Spleen (tissue), 11 donors: ENCODE measurements at regions not wholly inside any gene's neighbourhood (a gene's known extent, or its start where the extent isn't known, plus 50 kb on each side); places are given as distances from the start of the nearest gene placed in this dataset.

Source experiments
- DNase-seq: peaks from one replicate; pipeline ENCODE4 v3.0.0-alpha.2; 2020
- H3K27ac ChIP-seq, 8 donors: fragments of 200-600 bp; sonication (generic) in 7 of 8; 1 replicate in 4 of 8; 2 replicates in 4 of 8; pipeline versions ENCODE4 v1.5.0 to v1.8.0; 2016 to 2021; ENCODE audit warnings: inconsistent platforms in 4 of 8, mild to moderate bottlenecking in 4 of 8, moderate library complexity in 1 of 8
- H3K27me3 ChIP-seq, 7 donors: fragments of 200-600 bp; sonication (generic) in 6 of 7; replicated peaks in 1 of 7; 1 replicate in 4 of 7; 2 replicates in 3 of 7; pipeline versions ENCODE4 v1.5.0 to v1.8.0; 2016 to 2021; ENCODE audit warnings: inconsistent platforms in 3 of 7, mild to moderate bottlenecking in 1 of 7
- H3K36me3 ChIP-seq, 6 donors: fragments of 200-600 bp; sonication (generic) in 5 of 6; 1 replicate in 4 of 6; 2 replicates in 2 of 6; pipeline versions ENCODE4 v1.5.0 to v1.8.0; 2016 to 2021; ENCODE audit warnings: inconsistent platforms in 2 of 6
- H3K4me1 ChIP-seq, 6 donors: fragments of 200-600 bp; sonication (generic) in 5 of 6; 1 replicate in 3 of 6; 2 replicates in 3 of 6; pipeline versions ENCODE4 v1.5.0 to v1.8.0; 2016 to 2021; ENCODE audit warnings: inconsistent platforms in 3 of 6
- H3K4me3 ChIP-seq, 8 donors: fragments of 200-600 bp; sonication (generic) in 7 of 8; 1 replicate in 4 of 8; 2 replicates in 4 of 8; pipeline versions ENCODE4 v1.5.0 to v1.8.0; 2016 to 2021; ENCODE audit warnings: inconsistent platforms in 4 of 8, mild to moderate bottlenecking in 4 of 8, moderate library complexity in 2 of 8
- H3K9me3 ChIP-seq, 8 donors: fragments of 200-600 bp; sonication (generic) in 7 of 8; 1 replicate in 4 of 8; 2 replicates in 4 of 8; pipeline versions ENCODE4 v1.5.0 to v1.8.0; 2016 to 2021; ENCODE audit warnings: inconsistent platforms in 4 of 8
- POLR2A ChIP-seq, 3 donors: fragments of 450-650 bp; IDR thresholded peaks; one replicate each; pipeline ENCODE4 v1.5.1; 2017; ENCODE audit warnings: antibody characterized with exemption in 3 of 3, mild to moderate bottlenecking in 1 of 3
- POLR2AphosphoS5 ChIP-seq, 3 donors: sonication (generic); formaldehyde crosslinking; IDR thresholded peaks; one replicate each; pipeline ENCODE4 v1.5.1; 2017; ENCODE audit warnings: antibody characterized with exemption in 3 of 3
- WGBS, 5 donors: extraction: QIAGEN DNeasy Blood & Tissue Kit in 3 of 5; methylation state at CpG; one replicate each; pipeline versions ENCODE4 v1.1.5 to v1.1.7; 2013 to 2018; 5-methylcytosine and 5-hydroxymethylcytosine counted together
- intact Hi-C: fragments of 100-400 bp; cut with DNase I; formaldehyde crosslinking; loops from one replicate; pipeline ENCODE4 v1.15.0; 2023; ENCODE audit warnings: low total_unique reads
- TF ChIP-seq, protein P1 (sequence below), 11 experiments: fragments of 200-600 bp in 7 of 11; fragments of 450-650 bp in 4 of 11; sonication (generic) in 4 of 11; IDR thresholded peaks in 8 of 11; conservative IDR thresholded peaks in 3 of 11; 1 replicate in 7 of 11; 2 replicates in 4 of 11; pipeline versions ENCODE4 v1.4.0 to v1.8.0; 2016 to 2021; ENCODE audit warnings: antibody characterized with exemption in 11 of 11, inconsistent platforms in 4 of 11, mild to moderate bottlenecking in 1 of 11
- donor health status: healthy with polysubstance abuse.
- donor health status: DM: no; HTN: no; CAD: no; lungs with moderate emphysema.
- donor health status: DM: no; HTN: no; CAD: no.
- donor health status: Bipolar disorder and iron deficiency.
- donor health status: healthy.
- donor health status: DM: no; HTN: no; CAD: no.
- donor health status: DM: yes; HTN: yes; CAD: no.

- Histone ChIP-seq H3K4me3 (no peak overlapping the region), H3K27me3 (no peaks in the 10 kb centered on the region)
Measured at GRCh38 chr14:65243766-65244442, 141.6 kb upstream of the MAX start.

GRCh38 chr14:65249471-65250161 is 147.3 kb upstream of the MAX start:
- H3K36me3 ChIP-seq = no peaks in the 10 kb centered on the region
- H3K4me3 ChIP-seq = no peak overlapping the region
- H3K4me1 ChIP-seq = no peaks in the 10 kb centered on the region
- 75 to 93% (median 84%) methylated on average over 4 to 5 of the region's 5 CpGs for WGBS, 5 donors
- TF ChIP-seq POLR2A (IDR thresholded peaks at IDR 0.05) (no peak), POLR2AphosphoS5 (IDR thresholded peaks at IDR 0.05) (no peak)
- TF ChIP-seq, protein P1, sequence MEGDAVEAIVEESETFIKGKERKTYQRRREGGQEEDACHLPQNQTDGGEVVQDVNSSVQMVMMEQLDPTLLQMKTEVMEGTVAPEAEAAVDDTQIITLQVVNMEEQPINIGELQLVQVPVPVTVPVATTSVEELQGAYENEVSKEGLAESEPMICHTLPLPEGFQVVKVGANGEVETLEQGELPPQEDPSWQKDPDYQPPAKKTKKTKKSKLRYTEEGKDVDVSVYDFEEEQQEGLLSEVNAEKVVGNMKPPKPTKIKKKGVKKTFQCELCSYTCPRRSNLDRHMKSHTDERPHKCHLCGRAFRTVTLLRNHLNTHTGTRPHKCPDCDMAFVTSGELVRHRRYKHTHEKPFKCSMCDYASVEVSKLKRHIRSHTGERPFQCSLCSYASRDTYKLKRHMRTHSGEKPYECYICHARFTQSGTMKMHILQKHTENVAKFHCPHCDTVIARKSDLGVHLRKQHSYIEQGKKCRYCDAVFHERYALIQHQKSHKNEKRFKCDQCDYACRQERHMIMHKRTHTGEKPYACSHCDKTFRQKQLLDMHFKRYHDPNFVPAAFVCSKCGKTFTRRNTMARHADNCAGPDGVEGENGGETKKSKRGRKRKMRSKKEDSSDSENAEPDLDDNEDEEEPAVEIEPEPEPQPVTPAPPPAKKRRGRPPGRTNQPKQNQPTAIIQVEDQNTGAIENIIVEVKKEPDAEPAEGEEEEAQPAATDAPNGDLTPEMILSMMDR (IDR thresholded peaks at IDR 0.05 in 8 of 11, conservative IDR thresholded peaks at IDR 0.05 in 3 of 11) = no peak
- H3K27ac ChIP-seq = no peak overlapping the region
- no peaks in the 10 kb centered on the region for H3K9me3 ChIP-seq
- DNase-seq = no peak
- no peaks in the 10 kb centered on the region for H3K27me3 ChIP-seq
- intact Hi-C loops = no loop called here

More at GRCh38 chr14:65243766-65244442, 141.6 kb upstream of the MAX start:
- intact Hi-C loops = no loop called here
- no peaks in the 10 kb centered on the region for H3K36me3 ChIP-seq
- peaks cover 0 to 18% (median 0%) of the 10 kb centered on the region in 6 donors for H3K4me1 ChIP-seq
- no peak for DNase-seq
- H3K27ac ChIP-seq = no peak overlapping the region
- H3K9me3 ChIP-seq = no peaks in the 10 kb centered on the region
- 62 to 69% (median 67%) methylated on average over 7 of the region's 7 CpGs for WGBS, 5 donors
- TF ChIP-seq POLR2A (IDR thresholded peaks at IDR 0.05) = no peak

DNA sequence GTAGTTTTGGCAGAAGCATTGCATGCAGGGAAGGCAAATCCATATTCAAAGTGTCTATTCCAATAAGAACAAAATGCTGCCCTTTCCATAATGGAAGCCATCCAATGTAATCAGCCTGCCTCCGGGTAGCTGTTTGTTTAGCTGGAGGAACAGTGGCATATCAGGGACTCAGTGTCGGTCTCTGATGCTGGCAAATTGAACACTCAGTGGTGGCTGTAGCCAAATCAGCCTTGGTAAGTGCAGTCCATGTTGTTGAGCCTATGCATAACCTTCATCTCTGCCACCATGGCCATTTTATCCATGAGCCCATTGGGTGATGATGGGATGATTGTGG is 147.8 kb upstream of the MAX start:
- DNase-seq = no peak

GRCh38 chr14:65251213-65251612 is 148.9 kb upstream of the MAX start:
- TF ChIP-seq POLR2AphosphoS5 (IDR thresholded peaks at IDR 0.05) = no peak
- TF ChIP-seq, protein P1 (IDR thresholded peaks at IDR 0.05 in 8 of 11, conservative IDR thresholded peaks at IDR 0.05 in 3 of 11) = no peak
- no peak for TF ChIP-seq POLR2A (IDR thresholded peaks at IDR 0.05)

More for the DNA sequence above, 147.8 kb upstream of the MAX start:
- intact Hi-C loops = no loop called here
- Histone ChIP-seq H3K27me3 (no peaks in the 10 kb centered on the region), H3K27ac (no peak overlapping the region), H3K4me1 (no peaks in the 10 kb centered on the region), H3K36me3 (no peaks in the 10 kb centered on the region), H3K4me3 (no peak overlapping the region), H3K9me3 (no peaks in the 10 kb centered on the region)
- WGBS, 5 donors = 63 to 100% (median 95%) methylated on average over 1 to 2 of the region's 2 CpGs
- TF ChIP-seq, protein P1 (IDR thresholded peaks at IDR 0.05 in 8 of 11, conservative IDR thresholded peaks at IDR 0.05 in 3 of 11) = no peak
- TF ChIP-seq POLR2A (IDR thresholded peaks at IDR 0.05) = no peak
- TF ChIP-seq POLR2AphosphoS5 (IDR thresholded peaks at IDR 0.05) = no peak

More at GRCh38 chr14:65251213-65251612, 148.9 kb upstream of the MAX start:
- H3K27ac ChIP-seq = no peak overlapping the region
- no peaks in the 10 kb centered on the region for H3K4me1 ChIP-seq
- H3K4me3 ChIP-seq = no peak overlapping the region
- intact Hi-C loops = no loop called here
- no peaks in the 10 kb centered on the region for H3K9me3 ChIP-seq
- 90 to 96% (median 95%) methylated on average over 1 of the region's 1 CpG for WGBS, 5 donors
- H3K27me3 ChIP-seq = no peaks in the 10 kb centered on the region
- no peaks in the 10 kb centered on the region for H3K36me3 ChIP-seq
- DNase-seq = no peak
